ENCODE measurements at regions not wholly inside any gene's neighbourhood (a gene's known extent, or its start where the extent isn't known, plus 50 kb on each side); places are given as distances from the start of the nearest gene placed in this dataset.

- DNase-seq (ENCODE audit: low read depth) = no peak
Observed at GRCh38 chr3:67788396-67788795, 134.0 kb upstream of the SUCLG2 start.

GRCh38 chr3:67783281-67784250 lies 129.2 kb upstream of the SUCLG2 start:
- DNase-seq (ENCODE audit: low read depth) = no peak

GRCh38 chr3:67781871-67782270 lies 127.5 kb upstream of the SUCLG2 start:
- no peak for DNase-seq (ENCODE audit: low read depth)

GRCh38 chr3:67781218-67781617 lies 126.8 kb upstream of the SUCLG2 start:
- DNase-seq (ENCODE audit: low read depth) = no peak

- no peak for DNase-seq (ENCODE audit: low read depth)
Observed at GRCh38 chr3:67774676-67775075, 120.3 kb upstream of the SUCLG2 start.

- no peak for DNase-seq (ENCODE audit: low read depth)
Observed at GRCh38 chr3:67765575-67765974, 111.2 kb upstream of the SUCLG2 start.

GRCh38 chr3:67745296-67745695 lies 90.9 kb upstream of the SUCLG2 start:
- no peak for DNase-seq (ENCODE audit: low read depth)

GRCh38 chr3:67744699-67745098 lies 90.3 kb upstream of the SUCLG2 start:
- no peak for DNase-seq (ENCODE audit: low read depth)

- DNase-seq (ENCODE audit: low read depth) = no peak
Observed at GRCh38 chr3:67739851-67740250, 85.4 kb upstream of the SUCLG2 start.

GRCh38 chr3:67737906-67738865 lies 83.8 kb upstream of the SUCLG2 start:
- no peak for DNase-seq (ENCODE audit: low read depth)

GRCh38 chr3:67737140-67737539 lies 82.7 kb upstream of the SUCLG2 start:
- DNase-seq (ENCODE audit: low read depth) = no peak

GRCh38 chr3:67733269-67733950 lies 79.0 kb upstream of the SUCLG2 start:
- DNase-seq (ENCODE audit: low read depth) = no peak

GRCh38 chr3:67724434-67724833 lies 70.0 kb upstream of the SUCLG2 start:
- DNase-seq (ENCODE audit: low read depth) = no peak

- DNase-seq (ENCODE audit: low read depth) = no peak
Observed at GRCh38 chr3:67723863-67724262, 69.5 kb upstream of the SUCLG2 start.

GRCh38 chr3:67719333-67719732 lies 64.9 kb upstream of the SUCLG2 start:
- DNase-seq (ENCODE audit: low read depth) = no peak

GRCh38 chr3:67715971-67716370 lies 61.6 kb upstream of the SUCLG2 start:
- no peak for DNase-seq (ENCODE audit: low read depth)

GRCh38 chr3:67713764-67714469 lies 59.5 kb upstream of the SUCLG2 start:
- DNase-seq (ENCODE audit: low read depth) = no peak

GRCh38 chr3:67712259-67712658 lies 57.8 kb upstream of the SUCLG2 start:
- no peak for DNase-seq (ENCODE audit: low read depth)

GRCh38 chr3:67710396-67710795 lies 56.0 kb upstream of the SUCLG2 start:
- DNase-seq (ENCODE audit: low read depth) = no peak

GRCh38 chr3:67706934-67707333 lies 52.5 kb upstream of the SUCLG2 start:
- no peak for DNase-seq (ENCODE audit: low read depth)

- DNase-seq (ENCODE audit: low read depth) = no peak
Observed at GRCh38 chr3:67704322-67704721, 49.9 kb upstream of the SUCLG2 start.
